Ascending aorta (tissue), 2 donors: ENCODE measurements at regions not wholly inside any gene's neighbourhood (a gene's known extent, or its start where the extent isn't known, plus 50 kb on each side); places are given as distances from the start of the nearest gene placed in this dataset.

Experiments used
- DNase-seq, 2 donors: peaks; one replicate each; pipeline ENCODE4 v3.0.0-alpha.2; 2019; ENCODE audit warnings: low spot score in 2 of 2
- H3K27ac ChIP-seq, 2 donors: fragments of 200-600 bp; sonication (generic); one replicate each; pipeline ENCODE4 v1.5.1; 2016 to 2017; ENCODE audit warnings: mild to moderate bottlenecking in 1 of 2
- H3K27me3 ChIP-seq: fragments of 200-600 bp; sonication (generic); one replicate; pipeline ENCODE4 v1.5.1; 2017
- H3K36me3 ChIP-seq, 2 donors: fragments of 200-600 bp; sonication (generic); one replicate each; pipeline ENCODE4 v1.5.1; 2016
- H3K4me1 ChIP-seq, 2 donors: fragments of 200-600 bp; sonication (generic); one replicate each; pipeline ENCODE4 v1.5.1; 2016 to 2017; ENCODE audit warnings: mild to moderate bottlenecking in 1 of 2
- H3K4me3 ChIP-seq, 2 donors: fragments of 200-600 bp; sonication (generic); one replicate each; pipeline ENCODE4 v1.5.1; 2016 to 2017; ENCODE audit warnings: mild to moderate bottlenecking in 1 of 2
- H3K9me3 ChIP-seq, 2 donors: fragments of 200-600 bp; sonication (generic); one replicate each; pipeline ENCODE4 v1.5.1; 2016
- intact Hi-C: fragments of 100-400 bp; cut with DNase I; formaldehyde crosslinking; loops from one replicate; pipeline ENCODE4 v1.15.1; 2023
- TF ChIP-seq, protein P1 (sequence below), 3 experiments: fragments of 200-600 bp in 2 of 3; fragments of 450-650 bp in 1 of 3; sonication (generic) in 2 of 3; IDR thresholded peaks; one replicate each; pipeline ENCODE4 v1.5.1; 2016 to 2019; ENCODE audit warnings: antibody characterized with exemption in 3 of 3, mild to moderate bottlenecking in 1 of 3, moderate library complexity in 1 of 3

DNA sequence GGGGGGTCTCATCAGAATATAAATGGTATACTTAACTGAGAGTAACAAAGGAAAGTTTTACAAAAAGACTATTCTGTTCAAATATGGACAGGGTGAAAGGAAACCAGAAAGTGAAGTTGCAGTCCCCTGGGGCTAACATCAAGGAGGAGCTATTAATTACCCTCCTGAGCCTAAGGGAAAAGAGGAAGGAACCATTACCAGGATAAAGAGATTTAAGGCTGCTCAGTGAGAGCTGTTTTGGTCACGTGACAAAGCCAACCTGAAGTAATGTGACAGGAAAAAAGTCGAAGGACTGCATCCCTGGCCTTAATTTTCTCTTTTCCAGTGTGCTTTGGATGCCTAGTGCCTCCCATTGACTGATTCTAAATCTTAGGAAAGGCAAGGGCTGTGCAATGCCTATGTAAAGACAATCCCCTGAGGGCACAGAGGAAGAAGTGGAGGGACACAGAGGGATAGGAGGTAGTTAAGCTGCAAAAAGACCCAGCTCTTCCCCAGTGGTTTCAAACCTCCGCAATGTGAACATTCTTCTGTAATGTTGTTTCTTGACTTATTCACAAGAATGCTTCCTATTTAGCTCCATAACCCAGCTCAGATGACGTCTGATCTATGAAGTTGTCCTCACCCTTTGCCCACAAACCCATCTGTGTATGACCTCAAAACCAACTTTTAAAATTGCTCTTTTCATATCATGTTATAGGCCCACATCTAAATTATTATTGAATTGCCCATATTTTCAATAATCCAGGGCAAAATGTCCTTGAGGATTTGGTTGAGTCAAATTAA, 187.7 kb upstream of the DCN start:
- Histone ChIP-seq H3K36me3 (no peaks in the 10 kb centered on the region), H3K4me1 (no peaks in the 10 kb centered on the region), H3K9me3 (no peaks in the 10 kb centered on the region), H3K4me3 (no peak overlapping the region), H3K27me3 (no peaks in the 10 kb centered on the region), H3K27ac (no peak overlapping the region)
- no peak for DNase-seq
- TF ChIP-seq, protein P1, sequence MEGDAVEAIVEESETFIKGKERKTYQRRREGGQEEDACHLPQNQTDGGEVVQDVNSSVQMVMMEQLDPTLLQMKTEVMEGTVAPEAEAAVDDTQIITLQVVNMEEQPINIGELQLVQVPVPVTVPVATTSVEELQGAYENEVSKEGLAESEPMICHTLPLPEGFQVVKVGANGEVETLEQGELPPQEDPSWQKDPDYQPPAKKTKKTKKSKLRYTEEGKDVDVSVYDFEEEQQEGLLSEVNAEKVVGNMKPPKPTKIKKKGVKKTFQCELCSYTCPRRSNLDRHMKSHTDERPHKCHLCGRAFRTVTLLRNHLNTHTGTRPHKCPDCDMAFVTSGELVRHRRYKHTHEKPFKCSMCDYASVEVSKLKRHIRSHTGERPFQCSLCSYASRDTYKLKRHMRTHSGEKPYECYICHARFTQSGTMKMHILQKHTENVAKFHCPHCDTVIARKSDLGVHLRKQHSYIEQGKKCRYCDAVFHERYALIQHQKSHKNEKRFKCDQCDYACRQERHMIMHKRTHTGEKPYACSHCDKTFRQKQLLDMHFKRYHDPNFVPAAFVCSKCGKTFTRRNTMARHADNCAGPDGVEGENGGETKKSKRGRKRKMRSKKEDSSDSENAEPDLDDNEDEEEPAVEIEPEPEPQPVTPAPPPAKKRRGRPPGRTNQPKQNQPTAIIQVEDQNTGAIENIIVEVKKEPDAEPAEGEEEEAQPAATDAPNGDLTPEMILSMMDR (IDR thresholded peaks at IDR 0.05), result no peak
- intact Hi-C loops, result no loop called here

DNA sequence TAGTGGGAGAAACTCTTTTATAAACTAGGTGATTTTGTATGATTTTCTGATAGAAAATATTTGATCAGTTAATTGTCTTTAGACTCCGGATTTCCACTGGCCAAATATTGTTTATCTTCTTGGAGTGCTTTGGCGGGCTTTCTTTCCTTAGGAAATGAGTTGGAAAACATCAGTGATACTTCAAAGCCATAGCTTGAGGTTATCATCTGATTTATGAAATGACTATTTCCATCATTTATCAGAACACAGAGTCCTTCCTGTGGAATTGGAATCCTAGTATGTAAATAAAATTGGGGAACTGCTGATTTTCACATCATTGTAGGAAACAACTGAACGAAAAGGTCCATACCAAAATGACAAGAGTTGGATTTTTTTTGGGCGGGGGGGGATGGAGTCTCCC, 186.0 kb upstream of the DCN start:
- intact Hi-C loops, result no loop called here
- no peak for DNase-seq
- no peaks in the 10 kb centered on the region for H3K9me3 ChIP-seq
- H3K27ac ChIP-seq, result no peak overlapping the region
- no peak overlapping the region for H3K4me3 ChIP-seq
- H3K36me3 ChIP-seq, result no peaks in the 10 kb centered on the region
- TF ChIP-seq, protein P1 (IDR thresholded peaks at IDR 0.05), result no peak
- no peaks in the 10 kb centered on the region for H3K27me3 ChIP-seq
- no peaks in the 10 kb centered on the region for H3K4me1 ChIP-seq

DNA sequence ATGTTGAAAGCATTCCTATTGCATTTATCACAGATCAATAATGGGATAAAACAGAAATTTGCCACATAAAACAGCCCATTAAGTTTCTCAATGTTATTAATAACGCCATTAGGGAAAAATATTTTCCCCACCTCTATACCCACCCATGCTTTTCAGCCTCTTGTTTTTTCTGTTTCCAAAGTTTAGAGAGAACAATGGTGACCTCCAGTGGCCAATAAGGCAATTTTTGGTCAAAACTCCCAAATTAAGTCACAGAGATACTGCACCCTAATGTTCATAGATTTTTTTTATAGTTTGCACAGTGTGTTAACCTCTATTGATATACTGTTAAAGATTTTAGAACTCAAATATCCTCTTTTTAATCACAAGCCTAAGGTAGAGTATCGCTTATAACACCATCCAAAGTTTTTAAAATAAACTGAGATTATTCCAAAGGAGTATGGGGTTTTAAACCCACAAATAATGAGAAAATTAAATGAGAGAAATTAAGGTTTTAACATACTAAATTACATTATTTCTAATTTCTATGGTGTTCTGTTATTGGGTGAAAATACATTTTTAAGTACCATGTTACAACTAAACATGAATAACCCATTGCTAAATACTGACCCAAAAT, 184.7 kb upstream of the DCN start:
- no peaks in the 10 kb centered on the region for H3K4me1 ChIP-seq
- TF ChIP-seq, protein P1 (IDR thresholded peaks at IDR 0.05), result peak in 1 of 3 experiments; percentile 34
- H3K9me3 ChIP-seq, result no peaks in the 10 kb centered on the region
- no peaks in the 10 kb centered on the region for H3K27me3 ChIP-seq
- intact Hi-C loops, result no loop called here
- no peak overlapping the region for H3K27ac ChIP-seq
- no peak for DNase-seq
- no peaks in the 10 kb centered on the region for H3K36me3 ChIP-seq
- H3K4me3 ChIP-seq, result no peak overlapping the region

DNA sequence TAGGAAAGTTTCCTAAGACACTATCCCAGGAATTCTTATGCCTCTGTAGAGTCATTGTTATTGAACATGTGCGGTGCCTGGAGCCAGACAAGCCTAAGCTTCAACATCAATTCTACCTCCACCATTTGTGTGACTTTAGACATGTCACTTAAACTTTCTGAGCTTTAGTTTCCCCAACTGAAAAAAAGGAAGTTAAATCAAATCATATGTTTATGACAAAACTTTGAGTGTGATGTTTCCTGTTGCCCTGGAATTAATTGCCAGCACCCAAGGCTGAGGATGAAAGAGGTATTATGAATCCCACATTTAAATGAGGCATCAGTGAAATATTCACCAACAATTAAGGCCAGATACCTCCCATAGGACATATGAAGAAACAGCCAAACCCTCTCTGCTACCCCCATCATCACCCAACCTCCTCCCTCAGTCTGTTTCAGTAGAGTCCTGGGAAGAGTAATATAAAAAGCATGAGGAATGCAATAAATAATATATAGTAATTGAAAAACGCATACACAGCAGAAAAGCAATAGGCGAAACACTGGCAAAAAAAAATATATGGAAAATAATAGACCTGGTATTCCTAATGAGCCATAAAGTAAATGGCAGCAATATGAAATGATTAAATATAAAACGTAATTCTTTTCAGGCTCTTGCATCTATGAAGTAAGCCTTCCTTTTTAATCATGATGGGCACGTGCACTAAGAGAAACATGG, 182.0 kb upstream of the DCN start:
- Histone ChIP-seq H3K27ac (no peak overlapping the region), H3K36me3 (no peaks in the 10 kb centered on the region), H3K4me3 (no peak overlapping the region), H3K4me1 (no peaks in the 10 kb centered on the region), H3K27me3 (no peaks in the 10 kb centered on the region), H3K9me3 (no peaks in the 10 kb centered on the region)
- TF ChIP-seq, protein P1 (IDR thresholded peaks at IDR 0.05), result no peak
- intact Hi-C loops, result loop anchor here (5.0 kb wide), 1 partner anchor 1208 kb away; no protein-coding TSS in a partner anchor
- no peak for DNase-seq

DNA sequence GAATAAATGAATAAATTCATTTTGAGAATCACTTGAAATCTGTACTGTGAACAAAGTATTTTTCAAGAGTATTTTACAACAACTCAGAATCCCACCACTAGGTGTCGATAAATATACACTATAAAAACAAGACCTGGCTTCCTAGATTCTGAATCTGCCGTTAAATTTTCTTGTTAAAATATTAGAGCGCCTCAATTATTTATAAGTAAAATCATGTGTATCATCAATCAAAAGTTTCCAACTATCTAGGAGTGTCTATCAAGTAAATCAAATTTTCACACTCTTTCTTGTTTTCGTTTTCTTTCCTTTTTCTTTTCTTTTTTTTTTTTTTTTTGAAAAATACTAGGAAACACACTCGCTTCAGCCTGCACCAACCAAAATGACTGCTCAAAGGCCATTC, 179.2 kb upstream of the DCN start:
- H3K36me3 ChIP-seq, result no peaks in the 10 kb centered on the region
- no peaks in the 10 kb centered on the region for H3K27me3 ChIP-seq
- no peak overlapping the region for H3K27ac ChIP-seq
- intact Hi-C loops, result loop anchor here (5.0 kb wide), 1 partner anchor 1210 kb away; no protein-coding TSS in a partner anchor
- no peaks in the 10 kb centered on the region for H3K4me1 ChIP-seq
- no peak overlapping the region for H3K4me3 ChIP-seq
- no peaks in the 10 kb centered on the region for H3K9me3 ChIP-seq
- TF ChIP-seq, protein P1 (IDR thresholded peaks at IDR 0.05), result peak; percentile 41 to 69 (median 45)
- DNase-seq, result no peak
